ENCODE measurements at regions not wholly inside any gene's neighbourhood (a gene's known extent, or its start where the extent isn't known, plus 50 kb on each side); places are given as distances from the start of the nearest gene placed in this dataset.

DNA sequence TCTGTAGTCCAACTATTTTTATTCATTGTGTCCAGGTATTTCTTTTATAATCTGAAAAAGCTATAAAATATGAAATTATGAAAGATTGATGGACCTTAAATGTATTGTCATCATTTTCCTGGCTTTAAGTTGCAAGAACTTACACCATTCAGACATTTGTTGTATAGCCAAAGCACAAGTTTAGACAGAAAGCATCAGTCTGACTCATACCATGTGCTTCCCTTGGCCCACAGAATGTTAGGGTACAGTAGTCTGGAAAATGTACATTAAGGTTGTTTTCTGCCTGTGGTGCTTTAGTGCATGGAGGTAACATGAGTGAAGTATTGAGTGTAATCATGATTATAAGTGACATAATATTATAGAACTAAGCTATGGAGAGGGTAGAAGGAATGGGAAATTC is 1002.5 kb downstream of the BCL11B start:
- no peak for DNase-seq

DNA sequence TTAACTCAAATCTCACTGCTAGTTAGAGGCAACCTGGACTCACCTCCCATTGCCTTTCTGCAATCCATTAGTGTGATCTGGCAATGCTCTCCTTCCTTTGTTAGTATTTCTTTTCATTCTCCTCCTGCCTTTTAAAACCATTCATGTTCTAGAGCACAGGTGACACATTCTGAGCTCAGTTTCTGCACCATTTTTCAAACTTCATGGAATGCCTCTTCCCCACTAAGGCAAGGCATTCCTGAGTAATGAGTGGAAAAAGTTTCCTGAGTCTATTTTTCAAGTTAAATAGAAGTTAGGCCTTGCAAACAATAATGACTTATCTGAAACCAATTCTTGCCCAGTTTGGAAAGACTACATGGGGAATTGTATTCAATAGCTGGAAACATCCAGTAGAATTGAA is 1001.8 kb downstream of the BCL11B start:
- no peak for DNase-seq

DNA sequence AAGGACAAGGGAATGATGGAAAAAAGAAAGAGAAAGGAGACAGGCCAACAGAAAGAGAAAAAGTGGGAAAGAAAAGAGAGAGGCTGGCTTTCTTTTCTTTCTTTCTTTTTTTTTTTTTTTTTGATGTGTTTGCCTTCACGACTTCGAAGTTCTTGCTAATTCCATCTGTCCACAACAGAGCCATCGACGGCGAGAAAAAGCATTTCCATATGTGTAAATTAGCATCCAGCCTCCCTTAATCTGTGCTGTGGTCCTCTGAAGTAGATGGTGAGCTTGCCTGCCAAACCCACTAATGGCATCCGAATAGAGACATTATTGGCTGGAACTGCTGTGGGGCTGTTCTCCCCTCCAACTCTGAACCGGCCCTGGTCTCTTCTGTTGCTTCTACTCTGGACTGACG is 997.4 kb downstream of the BCL11B start:
- no peak for DNase-seq

DNA sequence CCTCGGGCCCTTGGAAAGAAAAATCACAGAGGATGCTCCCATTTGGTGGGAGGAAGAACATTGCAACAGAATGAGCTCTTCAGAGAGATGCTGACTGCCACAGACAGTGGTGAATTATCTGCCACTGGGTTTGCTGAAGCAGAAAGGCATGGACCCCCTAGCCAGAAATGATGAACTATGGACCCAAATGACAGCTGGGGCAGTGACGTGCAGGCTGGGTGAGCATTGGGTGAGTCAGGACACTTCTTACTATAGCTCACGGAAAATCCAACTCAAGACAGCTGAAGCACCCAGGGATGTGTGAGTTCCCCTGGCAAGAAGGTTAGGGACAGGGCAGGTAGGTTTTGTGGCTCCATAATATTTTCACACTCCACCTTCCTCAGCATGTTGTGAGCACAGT is 993.2 kb downstream of the BCL11B start:
- no peak for DNase-seq

DNA sequence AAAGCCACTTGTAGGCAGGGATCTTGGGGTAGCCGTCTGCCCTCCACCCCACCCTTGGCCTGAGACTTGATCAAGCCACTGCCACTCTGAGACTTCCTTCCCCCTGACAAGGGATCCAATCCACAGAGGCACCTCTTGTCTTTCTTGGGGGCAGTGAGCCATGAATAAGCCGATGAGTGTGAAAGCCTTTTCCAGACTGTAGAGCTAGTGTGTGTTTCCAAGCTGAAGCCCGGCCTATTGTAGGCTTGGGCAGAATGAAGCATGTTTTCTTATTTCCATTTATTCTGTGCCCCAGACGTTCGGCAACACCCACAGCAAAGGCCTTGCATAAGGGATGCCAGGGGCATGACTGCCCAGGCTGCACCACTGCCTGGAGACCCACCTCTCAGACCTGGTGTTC is 991.6 kb downstream of the BCL11B start:
- DNase-seq, result no peak

DNA sequence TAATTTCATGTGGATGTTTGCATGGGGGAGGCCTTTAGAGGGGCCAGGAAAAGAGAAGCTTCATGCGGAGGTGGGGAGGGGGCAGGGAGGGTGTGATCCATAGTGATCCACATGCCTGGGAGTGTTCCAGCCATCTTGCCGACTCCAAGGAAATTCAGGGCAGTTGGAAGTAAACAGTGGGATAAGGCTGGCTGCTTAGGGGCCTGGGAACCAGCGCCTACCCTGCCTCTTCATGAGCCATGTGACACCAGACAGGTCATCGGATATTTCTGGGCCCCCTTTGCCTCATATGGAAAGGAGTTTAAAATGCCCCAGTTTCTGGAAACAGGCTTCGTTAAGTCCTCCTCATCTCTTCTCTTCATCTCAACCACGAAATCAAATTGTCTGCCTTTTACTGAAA is 983.2 kb downstream of the BCL11B start:
- no peak for DNase-seq

DNA sequence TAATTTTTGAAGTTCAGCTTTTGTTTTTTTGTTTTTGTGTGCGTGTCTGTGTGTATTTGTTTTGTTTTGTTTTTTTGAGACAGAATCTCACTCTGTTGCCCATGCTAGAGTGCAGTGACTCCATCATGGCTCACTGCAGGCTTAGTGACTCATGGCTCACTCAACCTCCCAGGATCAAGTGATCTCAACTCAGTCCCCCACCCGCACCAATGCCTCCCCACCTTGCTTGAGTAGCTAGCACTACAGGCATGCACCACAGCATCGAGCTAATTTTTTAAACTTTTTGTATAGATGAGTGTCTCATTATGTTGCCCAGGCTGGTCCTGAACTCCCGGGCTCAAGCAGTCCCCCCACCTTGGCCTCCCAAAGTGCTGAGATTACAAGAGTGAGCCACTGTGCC is 981.4 kb downstream of the BCL11B start:
- no peak for DNase-seq

DNA sequence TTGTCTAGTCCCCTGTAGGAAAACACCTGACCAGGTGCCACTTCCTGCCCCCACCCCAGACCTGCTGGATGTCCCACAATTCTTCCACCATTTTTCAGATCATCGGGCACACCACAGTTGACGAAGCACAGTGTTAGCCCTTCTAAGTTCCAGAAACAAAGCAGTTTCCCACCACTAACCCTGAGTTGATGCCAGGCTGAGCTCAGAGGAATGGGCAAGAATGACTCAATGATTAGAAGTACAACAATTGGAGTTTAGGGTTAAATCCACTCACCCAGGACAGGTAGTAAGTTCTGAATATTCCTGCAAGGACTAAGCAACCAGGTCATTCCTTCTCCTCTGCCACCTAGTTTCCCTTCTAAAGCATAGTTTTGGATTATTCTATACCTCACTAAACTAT is 979.8 kb downstream of the BCL11B start:
- no peak for DNase-seq

DNA sequence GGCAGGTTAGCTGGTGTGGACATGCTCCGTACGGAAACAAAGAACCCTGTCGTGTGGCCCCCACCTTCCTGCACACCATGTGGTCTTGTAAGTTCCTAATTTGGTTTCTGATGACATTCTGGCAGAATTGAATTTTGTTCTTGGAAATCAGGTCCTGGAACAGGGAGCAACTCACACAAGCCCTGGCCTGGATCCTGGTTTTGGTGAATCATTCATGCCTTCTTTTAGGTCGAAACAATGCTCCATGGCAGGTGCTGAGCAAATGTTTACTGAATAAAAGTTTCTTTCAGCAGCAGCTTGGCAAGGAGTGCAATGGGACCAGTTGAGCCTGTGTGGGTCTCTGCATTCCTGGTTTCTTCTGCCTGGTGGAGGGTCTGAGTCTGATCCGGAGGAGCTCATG is 978.4 kb downstream of the BCL11B start:
- DNase-seq, result no peak

DNA sequence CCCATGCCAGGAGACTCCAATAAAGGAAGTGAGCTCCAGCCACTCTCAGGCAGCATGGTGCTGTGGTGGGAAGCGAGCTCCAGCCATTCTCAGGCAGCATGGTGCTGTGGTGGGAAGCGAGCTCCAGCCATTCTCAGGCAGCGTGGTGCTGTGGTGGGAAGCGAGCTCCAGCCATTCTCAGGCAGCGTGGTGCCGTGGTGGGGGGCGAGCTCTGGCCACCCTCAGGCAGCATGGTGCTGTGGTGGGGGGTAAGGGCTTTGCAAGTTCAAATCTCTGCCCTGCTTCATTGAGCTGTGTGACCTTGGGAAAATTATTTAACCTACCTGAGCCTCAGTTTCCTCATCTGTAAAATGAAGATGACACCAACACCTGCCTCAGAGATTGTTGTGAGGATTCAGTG is 975.1 kb downstream of the BCL11B start:
- no peak for DNase-seq

DNA sequence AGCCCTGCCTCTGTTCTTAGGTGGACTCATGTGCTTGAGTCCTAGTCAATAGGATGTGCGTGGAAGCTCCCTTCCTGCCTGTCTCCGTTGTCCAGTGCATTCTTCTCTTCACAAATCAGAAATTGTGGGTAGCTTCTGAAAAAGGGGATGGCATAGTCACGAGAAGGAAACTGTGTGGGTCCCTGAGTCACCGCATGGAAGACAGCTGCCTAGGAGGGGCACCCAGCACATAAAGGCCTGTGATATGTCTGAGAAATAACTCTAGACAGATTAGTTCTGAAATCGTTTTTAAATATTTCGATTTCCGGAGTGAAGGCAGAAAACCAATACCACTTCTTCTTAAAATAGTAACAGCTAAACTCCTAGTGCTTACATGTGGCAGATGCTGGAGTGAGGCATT is 974.4 kb downstream of the BCL11B start:
- no peak for DNase-seq

DNA sequence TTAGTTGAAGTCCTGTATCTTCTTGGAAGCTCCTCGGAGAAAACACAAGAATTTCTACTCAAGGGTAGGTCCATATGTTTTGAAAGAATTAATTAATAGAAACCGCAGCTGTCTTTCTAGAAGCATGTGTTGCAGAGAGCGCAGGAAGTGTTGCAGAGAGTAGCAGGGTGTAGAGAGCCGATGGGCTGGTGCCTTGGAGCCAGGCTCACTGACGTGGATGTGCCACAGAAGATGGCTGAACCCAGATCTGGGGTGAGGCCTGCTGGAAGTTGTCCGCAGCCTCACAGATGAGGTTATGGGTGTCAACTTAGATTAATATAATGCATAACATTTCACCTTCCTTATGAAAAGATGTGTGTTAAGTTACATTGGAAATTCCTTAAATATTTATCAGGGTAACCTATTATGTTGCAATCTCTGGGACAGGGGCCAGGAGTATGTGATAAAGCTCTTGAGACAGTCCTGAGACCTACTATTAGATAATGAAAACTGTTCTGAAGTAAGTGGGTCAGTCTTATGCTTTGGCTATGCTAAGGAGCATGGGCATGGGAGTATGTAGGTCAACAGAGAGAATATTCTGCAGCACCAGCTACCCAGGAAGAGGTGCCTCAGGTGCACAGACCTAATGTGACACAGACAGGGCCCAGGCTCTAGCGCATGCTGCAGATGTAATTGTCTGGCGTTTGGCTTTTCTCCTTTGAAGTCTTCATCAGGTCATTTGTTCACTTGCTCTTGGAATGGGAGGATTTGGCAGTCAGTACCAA is 973.3 kb downstream of the BCL11B start:
- DNase-seq, result no peak

DNA sequence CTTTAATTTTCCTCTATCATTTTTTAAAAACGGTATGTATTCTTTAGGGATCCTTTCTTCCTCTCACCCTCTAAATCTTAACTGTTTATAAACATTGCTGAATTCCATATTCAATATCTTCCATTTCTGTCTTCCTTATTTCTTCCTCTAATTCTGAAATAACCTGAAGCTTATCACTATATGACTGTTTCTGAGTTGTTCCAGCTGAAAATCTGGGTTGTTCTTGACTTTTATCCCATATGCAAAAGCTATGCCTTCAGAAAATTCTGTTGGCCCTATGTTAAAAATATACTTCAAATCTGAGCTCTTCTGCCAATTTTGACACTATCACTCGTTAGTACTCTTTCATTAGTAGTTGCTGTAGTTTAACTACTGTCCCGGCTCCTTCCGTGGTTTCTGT is 970.3 kb downstream of the BCL11B start:
- DNase-seq, result no peak

DNA sequence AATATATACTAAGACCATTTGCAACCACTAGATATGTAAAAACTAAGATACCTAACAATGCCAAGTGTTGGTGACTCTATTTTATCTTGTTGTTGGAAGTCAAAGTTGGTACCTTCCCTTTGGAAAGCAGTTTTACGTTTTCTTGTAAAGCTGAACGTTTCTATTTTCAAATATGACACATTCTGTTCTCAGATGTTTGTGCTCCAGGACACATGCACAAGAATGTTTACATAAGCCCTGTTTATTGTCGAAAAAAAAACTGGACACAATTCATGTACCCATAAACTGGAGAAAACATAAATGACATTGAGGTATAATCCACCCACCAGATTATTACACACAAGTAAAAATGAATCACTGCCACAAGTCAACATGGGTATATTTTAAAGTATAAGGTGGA is 967.4 kb downstream of the BCL11B start:
- no peak for DNase-seq

DNA sequence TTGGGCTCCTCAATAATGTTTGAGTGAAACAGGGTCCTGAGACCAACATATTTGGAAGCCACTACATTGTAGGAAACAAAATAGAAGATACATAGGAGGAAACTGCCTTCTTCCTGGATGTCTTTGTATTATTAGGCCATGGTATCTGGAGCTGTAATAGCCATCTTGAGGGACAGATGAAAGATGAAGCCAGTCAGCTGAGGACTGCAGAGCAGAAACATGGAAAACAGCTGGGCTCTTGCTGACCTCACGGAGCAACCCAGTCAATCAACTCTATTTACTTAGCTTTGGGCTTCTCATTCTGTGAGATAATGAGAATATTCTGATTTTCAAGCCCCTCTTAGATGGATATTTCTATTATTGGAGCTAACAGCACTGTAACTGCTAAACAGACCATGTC is 962.4 kb downstream of the BCL11B start:
- DNase-seq, result no peak

DNA sequence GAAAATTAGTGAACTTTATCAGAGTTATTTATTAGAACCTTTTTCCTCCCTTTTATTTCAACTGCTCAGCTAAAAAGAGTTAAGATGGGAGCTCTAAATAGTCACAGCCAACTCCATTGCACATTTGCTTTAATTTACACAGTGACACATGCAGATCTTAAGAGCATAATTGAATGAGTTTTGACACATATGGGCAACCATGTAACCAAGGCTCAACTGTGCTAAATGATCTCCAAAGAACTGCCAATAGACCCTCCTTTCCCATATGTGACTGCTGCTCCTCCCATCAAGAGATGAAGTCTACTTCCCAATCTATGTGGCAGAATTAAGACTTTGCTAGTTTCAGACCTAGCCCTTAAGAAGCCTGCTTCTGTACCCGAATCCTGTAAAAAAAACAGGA is 960.0 kb downstream of the BCL11B start:
- DNase-seq, result no peak

DNA sequence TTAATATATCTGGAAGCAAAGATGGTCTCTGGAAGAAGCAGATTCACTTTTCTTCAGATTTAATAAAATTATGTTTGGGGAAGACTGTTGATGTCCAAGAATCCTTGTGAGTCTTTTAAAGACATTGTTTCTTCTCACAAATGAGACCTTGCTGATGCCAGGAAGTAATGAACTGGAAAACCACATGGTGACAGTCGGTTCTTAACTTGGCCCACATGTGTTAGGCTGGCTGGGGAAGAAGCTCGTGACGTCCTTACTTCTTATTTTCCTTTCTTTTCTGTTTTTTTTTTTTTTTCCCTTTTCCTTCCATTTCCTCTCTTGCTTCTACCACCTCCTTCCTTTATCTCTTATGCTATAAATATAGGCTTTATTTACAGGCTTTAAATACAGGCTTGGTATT is 950.2 kb downstream of the BCL11B start:
- DNase-seq, result no peak

DNA sequence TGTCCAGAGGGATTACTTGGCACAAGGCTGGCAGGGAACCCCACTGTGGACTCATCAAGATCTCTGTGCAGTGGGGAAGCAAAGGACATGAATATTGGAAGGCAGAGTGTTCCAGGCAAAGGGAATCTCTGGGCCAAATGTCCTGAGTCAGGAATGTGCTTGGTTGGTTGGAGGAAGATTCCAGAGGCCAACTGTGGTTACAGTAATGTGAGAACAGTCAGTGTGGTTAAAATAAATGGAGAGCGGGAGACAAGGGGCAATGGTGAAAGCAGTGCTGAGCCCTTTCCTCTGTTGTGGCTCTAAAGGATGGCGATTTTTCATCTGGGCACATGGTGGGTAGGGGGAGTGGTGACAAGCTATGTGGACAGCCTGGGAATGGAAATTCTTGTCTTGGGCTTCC is 948.2 kb downstream of the BCL11B start:
- no peak for DNase-seq

DNA sequence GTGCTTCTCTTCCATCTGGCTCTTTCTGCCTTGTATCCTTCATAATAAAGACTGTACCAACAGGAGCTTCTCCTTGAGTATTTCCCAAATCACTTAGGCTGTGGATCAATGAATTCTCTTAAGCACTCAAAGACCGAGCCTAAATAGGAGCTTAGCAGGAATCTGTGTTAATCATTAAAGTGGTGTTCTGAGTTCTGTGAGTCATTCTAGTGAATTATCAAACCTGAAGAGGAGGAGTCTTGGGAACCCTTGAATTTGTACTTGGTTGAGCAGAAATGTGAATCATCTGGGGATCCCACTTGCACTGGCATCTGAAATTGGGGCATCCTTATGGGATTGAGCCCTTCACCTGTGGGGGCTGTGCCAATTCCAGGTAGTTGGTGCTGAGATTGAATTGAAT is 946.2 kb downstream of the BCL11B start:
- no peak for DNase-seq

DNA sequence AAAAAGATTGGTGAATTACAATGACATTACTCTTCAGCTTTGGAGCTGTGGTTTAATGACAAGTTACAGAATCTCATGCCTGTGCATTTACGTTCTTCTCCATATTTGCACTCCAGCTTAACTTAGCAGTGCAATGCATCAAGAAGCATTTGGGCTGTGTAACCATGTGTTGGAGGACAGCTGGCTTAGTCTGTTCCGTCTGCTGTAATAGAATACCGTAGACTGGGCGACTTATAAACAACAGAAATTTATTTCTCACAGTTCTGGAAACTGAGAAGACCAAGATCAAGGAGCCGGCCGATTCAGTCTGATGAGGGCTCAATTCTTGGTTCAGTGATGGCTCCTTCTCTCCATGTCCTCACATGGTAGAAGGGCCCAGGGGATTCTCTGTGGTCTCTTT is 943.5 kb downstream of the BCL11B start:
- DNase-seq, result no peak

DNA sequence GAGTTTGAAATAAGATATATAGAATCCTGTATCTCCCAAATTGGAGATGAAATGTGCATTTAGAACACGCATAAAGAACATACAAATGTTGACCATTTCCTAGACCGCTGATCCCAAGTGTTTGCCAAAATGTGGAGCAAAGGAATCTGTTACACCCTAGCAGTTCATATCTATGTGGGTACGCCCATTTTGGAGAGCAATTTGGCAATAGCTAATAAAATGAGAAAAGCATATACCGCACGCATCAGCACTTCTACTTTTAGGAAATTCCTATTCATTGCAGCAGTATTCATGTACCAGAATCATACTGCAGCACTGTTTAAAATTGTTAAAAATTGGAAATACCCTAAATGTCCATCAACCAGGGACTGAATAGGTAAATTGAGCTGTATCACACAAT is 937.8 kb downstream of the BCL11B start:
- DNase-seq, result no peak

DNA sequence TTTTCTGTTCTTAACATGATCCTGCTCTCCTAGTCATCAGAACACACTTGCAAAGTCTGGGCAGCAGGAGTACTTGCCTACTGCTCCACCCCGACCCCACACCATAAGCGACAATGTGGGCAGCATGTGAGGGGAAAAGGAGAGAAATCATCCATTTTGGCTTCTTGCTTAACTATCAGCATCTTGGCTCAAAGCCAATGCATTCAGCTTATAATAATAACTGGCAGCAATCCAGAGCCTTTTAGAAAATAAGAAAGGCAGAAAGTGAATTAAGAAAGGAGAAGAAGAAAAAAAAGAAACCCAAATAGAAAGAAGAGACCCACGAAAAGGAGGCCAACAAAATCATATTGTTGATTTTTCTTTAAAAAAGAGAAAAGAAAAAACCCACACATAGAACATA is 930.8 kb downstream of the BCL11B start:
- DNase-seq, result no peak

DNA sequence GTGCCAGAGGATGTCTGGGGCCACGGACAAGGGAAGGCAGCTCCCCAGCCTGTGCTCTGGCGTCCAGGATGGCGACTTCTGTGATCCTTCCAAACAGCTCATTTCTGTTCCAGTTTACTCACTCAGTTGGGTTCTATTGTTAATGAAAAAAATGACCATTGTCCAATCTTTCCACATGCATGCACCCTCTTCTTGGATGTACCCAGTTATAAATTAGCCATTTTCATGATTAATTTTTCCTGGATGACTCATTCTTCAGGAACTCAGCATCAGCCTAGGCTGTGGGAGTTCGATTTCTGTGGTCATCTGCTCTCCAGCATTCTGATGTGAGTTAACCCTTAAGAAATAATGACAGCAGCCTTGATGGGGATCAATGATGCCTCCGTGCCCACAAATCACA is 926.8 kb downstream of the BCL11B start:
- no peak for DNase-seq

DNA sequence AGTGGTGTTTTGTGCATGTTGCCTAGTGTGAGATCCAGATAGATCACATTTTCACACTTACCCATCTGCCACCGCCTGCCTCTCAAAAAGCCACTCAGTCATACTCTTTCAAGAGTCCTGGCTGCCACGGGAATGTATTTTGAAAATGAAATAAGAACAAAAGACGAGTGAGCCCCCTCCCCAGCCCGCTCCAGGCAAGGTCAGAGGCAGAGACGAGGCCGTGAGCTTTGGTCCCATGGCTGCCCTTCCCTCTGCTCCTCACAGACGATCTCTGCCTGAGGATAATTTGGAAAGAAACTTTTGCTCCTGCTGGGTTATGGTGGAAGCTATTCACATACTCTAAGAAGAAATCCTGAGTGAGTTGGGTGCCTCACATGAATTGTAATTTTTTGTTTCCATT is 924.3 kb downstream of the BCL11B start:
- DNase-seq, result no peak

DNA sequence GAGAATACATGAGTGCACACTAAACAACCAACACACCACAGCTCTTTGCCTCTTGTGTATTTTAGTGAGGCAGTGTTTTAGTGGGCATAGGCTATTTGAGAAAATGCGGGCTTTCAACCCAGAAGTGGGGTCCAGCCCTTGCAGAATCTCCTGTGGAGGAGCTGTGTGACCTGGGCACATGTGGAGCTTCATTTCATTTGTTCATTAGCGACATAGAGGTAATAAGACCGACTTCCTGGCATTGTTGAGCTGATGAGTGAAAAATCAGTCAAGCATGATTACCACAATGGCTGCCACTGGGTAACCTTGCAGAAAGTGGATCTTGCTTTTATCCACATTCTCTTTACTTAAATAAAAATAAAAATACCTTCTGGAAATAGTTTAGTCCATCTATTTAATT is 923.5 kb downstream of the BCL11B start:
- DNase-seq, result no peak

DNA sequence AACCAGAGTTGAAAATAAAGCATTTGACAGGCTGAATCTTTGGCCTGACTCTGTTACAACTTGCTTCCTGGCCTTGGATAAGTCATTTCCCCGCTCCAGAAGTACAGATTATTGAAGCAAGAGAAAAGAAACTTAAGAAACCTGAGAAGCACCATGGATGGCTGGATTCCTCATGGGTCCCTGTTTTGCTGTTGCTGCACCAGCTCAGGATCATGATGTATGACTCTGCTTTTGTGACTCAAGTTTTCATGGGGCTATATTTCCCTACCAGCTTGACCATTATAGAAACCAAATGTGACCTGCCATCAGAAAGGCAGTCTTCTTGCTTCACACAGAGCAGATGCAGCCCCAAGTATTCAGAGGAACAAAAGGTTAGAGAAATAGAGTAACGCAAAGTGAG is 921.8 kb downstream of the BCL11B start:
- no peak for DNase-seq
